ENCODE measurements at regions not wholly inside any gene's neighbourhood (a gene's known extent, or its start where the extent isn't known, plus 50 kb on each side); places are given as distances from the start of the nearest gene placed in this dataset.

DNA sequence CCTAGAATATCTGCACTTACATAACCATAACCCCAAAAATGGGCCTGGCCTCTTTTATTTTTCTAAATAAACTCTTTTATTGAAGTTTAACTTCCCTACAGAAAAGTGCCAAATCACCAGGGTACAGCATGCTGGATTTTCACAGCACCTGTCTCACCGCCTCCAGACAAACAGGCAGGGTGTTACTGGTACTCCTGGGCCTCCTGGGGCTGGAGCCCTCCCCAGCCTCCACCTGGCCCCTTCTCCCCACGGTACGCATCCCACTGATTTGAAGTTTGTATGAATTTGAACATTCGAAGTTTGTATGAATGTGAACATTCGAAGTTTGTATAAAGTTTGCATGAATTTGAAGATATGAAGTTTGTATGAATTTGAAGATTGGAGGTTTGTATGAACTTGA, 232.1 kb downstream of the NDUFA10 start:
- TF ChIP-seq, protein P1, sequence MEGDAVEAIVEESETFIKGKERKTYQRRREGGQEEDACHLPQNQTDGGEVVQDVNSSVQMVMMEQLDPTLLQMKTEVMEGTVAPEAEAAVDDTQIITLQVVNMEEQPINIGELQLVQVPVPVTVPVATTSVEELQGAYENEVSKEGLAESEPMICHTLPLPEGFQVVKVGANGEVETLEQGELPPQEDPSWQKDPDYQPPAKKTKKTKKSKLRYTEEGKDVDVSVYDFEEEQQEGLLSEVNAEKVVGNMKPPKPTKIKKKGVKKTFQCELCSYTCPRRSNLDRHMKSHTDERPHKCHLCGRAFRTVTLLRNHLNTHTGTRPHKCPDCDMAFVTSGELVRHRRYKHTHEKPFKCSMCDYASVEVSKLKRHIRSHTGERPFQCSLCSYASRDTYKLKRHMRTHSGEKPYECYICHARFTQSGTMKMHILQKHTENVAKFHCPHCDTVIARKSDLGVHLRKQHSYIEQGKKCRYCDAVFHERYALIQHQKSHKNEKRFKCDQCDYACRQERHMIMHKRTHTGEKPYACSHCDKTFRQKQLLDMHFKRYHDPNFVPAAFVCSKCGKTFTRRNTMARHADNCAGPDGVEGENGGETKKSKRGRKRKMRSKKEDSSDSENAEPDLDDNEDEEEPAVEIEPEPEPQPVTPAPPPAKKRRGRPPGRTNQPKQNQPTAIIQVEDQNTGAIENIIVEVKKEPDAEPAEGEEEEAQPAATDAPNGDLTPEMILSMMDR (IDR thresholded peaks at IDR 0.05; ENCODE audit: extremely low read depth in 1 of 2, insufficient read depth in 1 of 2, low read depth in 1 of 2, low read length in 2 of 2), result no peak
- TF ChIP-seq JUN (IDR thresholded peaks at IDR 0.05; ENCODE audit: borderline replicate concordance, insufficient read depth, insufficient read length, low read depth), result no peak
- TF ChIP-seq FOS (IDR thresholded peaks at IDR 0.05; ENCODE audit: borderline replicate concordance, insufficient read depth, low read length), result no peak
- TF ChIP-seq POLR2A (IDR thresholded peaks at IDR 0.05; ENCODE audit: low read depth, low read length), result no peak
- no peak for TF ChIP-seq MYC (IDR thresholded peaks at IDR 0.05; ENCODE audit: low read depth, low read length)
- no peak for TF ChIP-seq POLR2AphosphoS5 (IDR thresholded peaks at IDR 0.05; ENCODE audit: insufficient read depth, low read depth, low read length)
- no peak for TF ChIP-seq EZH2 (IDR thresholded peaks at IDR 0.05; ENCODE audit: borderline replicate concordance, low read depth, low read length, severe bottlenecking)
- TF ChIP-seq, protein P2, sequence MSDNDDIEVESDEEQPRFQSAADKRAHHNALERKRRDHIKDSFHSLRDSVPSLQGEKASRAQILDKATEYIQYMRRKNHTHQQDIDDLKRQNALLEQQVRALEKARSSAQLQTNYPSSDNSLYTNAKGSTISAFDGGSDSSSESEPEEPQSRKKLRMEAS (IDR thresholded peaks at IDR 0.05; ENCODE audit: insufficient read depth, insufficient read length), result no peak
